ENCODE measurements at regions not wholly inside any gene's neighbourhood (a gene's known extent, or its start where the extent isn't known, plus 50 kb on each side); places are given as distances from the start of the nearest gene placed in this dataset.
A peak's percentile ranks its signal among the peaks of the same experiment; 100 is the strongest.
"Not testable (repeated sequence)": the region's sequence is repeated elsewhere in the genome, so short reads cannot be mapped to it uniquely, and the experiment has no call there.

GRCh38 chr5:20370061-20370460, 382.1 kb upstream of the CDH18 start:
- no peak for DNase-seq

GRCh38 chr5:20369518-20369885, 381.5 kb upstream of the CDH18 start:
- DNase-seq = no peak

- DNase-seq = no peak
Observed at GRCh38 chr5:20368571-20369517, 380.8 kb upstream of the CDH18 start.

DNA sequence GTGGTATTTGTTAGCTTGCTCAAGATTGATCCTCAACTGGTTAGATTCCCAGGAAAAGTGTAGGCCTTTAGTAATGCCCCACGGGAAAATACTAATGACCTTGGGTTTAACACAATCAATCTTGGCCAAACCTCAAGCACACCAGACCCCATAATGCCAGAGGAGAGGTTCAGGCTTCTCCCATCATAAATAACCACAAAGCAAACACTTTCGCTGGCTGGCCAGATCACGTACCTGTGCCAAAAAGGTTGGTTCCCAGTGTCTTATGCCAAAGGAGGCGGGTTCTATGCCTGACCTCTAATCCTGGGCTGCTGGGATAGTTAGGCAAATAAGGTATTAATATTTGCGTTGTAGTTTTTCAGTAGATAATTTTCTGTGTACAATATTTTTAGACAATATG, 379.2 kb upstream of the CDH18 start:
- no peak for DNase-seq

GRCh38 chr5:20360263-20360662, 372.3 kb upstream of the CDH18 start:
- peak; percentile 5 for DNase-seq

DNA sequence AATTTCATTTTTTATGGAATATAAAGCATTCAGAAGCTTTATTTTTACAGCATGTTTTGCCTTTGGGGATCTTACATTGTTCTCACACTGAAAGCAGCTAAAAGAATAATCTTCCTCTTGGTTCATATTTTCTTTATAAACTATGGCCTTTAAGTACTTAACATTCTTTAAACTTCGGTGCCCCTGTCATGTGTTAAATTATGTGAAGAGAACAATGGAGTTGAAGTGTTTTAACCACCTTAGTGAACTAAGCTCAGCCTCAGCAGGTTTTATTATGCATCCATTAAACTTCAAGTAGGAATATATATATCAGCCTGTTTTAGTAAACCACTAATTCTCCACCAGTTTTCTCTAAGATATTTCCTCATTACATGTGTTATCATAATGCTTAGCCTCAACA, 371.4 kb upstream of the CDH18 start:
- DNase-seq = no peak

GRCh38 chr5:20353499-20353898, 365.5 kb upstream of the CDH18 start:
- DNase-seq = no peak

DNA sequence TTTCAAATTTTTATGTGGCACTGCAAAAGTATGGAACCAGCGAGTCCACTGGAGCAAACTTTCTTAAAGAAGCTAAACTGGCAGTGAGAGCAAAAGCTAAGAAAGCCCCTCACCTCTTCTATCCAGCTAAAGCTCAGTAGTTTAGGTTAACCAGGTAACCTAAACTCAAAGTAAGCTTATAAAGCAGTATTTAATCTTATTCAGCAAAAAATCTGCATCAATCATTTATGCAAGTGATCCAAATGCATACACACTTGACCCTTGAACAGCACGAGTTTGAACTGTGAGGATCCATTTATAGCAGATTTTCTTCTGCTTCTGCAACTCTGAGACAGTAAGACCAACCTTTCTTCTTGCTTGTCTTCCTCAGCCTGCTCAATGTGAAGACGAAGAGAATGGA, 363.8 kb upstream of the CDH18 start:
- DNase-seq = no peak

GRCh38 chr5:20348321-20348720, 360.3 kb upstream of the CDH18 start:
- DNase-seq = no peak

- no peak for DNase-seq
Observed at GRCh38 chr5:20347334-20347733, 359.3 kb upstream of the CDH18 start.

DNA sequence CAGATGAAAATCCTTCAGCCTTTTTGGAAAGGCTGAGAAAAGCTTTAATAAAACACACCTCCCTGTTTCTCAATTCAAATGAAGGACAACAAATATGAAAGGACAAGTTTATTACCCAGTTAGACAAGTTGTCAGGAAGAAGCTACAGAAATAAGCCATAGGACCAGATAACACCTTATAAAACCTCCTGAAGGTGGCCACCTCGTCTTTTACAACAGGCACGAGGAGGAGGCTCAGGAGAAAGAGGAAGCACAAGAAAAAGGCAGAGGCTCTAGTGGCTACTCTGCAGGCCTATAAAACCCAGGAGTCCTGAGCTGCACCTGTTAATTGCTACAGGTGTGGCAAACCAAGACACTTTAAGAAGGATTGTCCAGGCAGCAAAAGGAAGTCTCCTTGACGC, 352.1 kb upstream of the CDH18 start:
- DNase-seq = no peak

- no peak for DNase-seq
Observed at GRCh38 chr5:20335978-20336377, 348.0 kb upstream of the CDH18 start.

- DNase-seq = no peak
Observed at GRCh38 chr5:20331826-20332225, 343.8 kb upstream of the CDH18 start.

DNA sequence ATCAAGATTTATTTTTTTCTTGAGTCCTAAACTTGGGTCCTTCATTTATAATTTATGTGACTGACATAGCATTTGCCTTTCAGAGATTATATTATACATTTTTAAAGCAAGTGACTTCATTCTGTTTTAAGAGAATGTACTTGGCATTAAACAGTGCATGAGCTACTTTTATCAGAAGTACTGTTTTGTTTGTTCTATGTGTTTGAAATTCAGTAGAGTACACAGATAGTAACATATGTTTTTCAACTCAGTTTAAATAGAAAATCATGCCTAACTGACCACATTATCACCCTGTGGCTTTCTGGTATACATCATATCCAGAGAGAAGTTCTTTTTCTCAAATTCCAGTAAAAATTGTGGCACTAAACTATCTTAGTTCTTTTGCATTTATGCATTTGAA, 335.3 kb upstream of the CDH18 start:
- no peak for DNase-seq

- no peak for DNase-seq
Observed at GRCh38 chr5:20307391-20307790, 319.4 kb upstream of the CDH18 start.

DNA sequence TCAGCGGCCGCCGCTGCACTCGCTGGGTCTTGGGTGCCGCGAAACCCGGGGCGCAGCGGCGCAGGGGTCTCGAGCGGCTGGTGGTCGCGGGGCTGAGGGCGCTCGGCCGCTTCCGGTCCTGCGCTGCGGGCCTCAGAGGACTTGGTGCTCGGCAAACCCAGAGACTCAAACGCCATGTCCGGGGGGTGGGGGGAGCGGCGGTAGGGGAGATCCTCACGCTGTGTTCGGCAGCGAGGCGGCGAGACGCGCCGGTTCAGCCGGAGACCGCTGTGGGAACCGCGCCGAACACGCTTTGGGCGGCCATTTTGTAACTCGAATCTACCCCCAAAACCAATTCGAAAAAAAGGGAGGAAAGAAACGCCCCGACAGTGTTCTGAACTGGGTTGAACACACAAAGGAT, 317.5 kb upstream of the CDH18 start:
- no peak for DNase-seq

DNA sequence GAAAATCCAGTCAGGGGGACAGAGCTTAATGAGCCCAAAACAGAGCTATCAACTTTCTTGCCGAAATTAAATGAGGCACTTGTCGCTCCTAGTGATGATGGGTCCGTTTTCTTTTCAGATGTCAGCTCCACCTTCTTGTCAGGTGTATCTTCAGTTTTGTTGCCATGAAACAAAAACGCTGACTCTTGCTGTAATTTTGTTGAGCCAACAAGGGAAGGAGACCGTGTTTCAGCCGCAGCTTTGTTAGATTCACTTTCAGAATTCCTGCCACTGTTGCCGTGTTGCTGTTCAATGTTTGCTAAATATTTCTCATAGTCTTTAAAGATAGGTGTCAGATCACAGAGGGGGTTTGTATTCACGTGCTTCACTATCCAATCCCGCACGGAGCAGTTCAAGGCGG, 316.6 kb upstream of the CDH18 start:
- not testable (repeated sequence) for DNase-seq

GRCh38 chr5:20300110-20300509, 312.1 kb upstream of the CDH18 start:
- no peak for DNase-seq

DNA sequence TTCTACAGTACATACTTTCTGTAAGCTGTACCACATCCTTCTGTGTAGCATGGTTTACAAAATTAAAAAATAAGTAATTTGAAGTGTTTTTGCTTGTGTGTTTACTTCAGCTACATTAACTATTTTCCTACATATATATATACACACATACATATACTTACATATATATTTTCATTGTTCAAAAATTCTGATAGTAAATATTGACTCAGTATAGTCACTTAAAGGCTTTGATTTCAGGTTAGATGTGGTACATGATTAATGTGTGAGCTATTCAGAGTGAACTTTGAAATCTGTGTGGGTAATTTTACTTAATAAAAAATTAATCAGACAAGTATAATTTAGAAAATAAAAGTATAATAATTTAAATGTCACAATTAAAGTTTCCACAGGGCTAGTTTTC, 306.7 kb upstream of the CDH18 start:
- DNase-seq = no peak

- DNase-seq = no peak
Observed at GRCh38 chr5:20291766-20292165, 303.8 kb upstream of the CDH18 start.

GRCh38 chr5:20287640-20288039, 299.6 kb upstream of the CDH18 start:
- no peak for DNase-seq

DNA sequence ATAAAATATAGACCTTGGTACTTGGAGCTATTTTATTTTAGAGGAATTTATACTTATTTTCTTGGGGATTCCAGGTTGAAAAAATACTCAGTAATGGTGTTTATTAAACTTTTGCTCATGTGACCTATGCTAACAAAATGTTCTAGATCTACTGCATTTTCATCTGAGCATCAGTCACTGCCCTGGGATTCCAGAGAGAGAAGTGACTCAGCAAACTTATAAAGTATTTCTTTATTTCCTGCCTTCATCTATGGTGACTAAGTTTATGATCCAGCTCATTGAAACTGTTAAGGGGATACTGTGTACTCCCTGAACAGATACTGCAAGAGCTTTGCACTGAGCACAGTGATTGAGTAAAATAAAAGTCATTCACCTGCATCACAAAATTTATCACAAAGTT, 298.5 kb upstream of the CDH18 start:
- no peak for DNase-seq

DNA sequence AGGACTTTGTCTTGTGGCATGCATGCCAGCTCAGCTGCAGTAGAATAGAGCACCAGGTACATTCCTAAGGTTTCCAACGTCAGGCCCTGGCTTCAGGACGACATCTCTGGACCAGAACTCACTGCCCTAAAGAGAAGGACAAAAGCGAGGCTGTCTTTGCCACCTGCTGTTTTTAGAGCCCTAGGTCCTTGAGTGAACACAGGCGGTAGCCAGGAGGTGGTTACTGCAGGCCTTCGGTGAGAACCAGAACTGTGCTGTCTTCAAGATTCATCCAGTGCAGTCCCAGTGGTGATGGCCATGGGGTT, 288.9 kb upstream of the CDH18 start:
- no peak for DNase-seq

DNA sequence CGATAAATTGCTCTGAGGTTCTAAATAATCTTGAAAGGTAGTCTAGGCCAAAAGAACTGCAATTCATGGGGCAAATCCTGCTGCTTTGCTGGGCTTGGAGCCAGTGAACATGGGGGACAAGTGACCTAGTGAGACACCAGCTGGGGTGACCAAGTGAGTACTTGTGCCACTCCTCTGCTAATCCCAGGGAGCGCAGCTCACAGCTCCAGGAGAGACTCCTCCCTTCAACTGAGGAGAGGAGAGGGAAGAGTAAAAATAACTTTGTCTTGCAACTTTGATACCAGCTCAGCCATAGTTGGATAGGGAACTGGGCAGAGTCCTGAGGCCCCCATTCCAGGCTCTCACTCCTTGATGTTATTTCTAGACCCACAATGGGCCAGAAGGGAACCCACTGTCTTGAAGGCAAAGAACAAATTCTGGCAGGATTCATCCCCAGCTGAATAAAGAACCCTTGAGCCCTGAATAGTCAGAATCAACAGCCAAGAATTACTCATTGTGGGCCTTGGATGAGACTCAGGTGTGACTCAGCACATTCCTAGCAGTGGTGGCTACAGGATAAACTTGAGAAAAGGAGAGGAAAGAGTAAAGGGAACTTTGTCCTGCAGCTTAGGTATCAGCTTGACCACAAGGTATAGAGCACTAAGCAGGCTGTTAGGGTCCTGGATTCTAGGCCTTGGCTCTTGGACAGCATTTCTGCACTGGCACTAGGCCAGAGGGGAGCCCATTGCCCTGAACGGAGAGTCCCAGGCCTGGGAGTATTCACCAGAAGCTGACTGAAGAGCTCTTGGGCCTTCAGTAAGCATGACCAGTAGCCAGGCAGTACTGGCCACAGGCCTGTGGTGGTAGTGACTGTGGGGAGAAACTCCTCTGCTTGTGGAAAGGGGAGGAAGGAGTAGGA, 288.3 kb upstream of the CDH18 start:
- no peak for DNase-seq

All from NCI-H1105 treated with DMSO at 0.1 percent for 48 hours (cell line).